ENCODE measurements at regions not wholly inside any gene's neighbourhood (a gene's known extent, or its start where the extent isn't known, plus 50 kb on each side); places are given as distances from the start of the nearest gene placed in this dataset.

- Histone ChIP-seq H4K91ac (replicated peaks; ENCODE audit: insufficient read length, low read length) (no peak overlapping the region), H3K79me1 (ENCODE audit: low read depth, low read length) (no peaks in the 10 kb centered on the region), H3K56ac (replicated peaks; ENCODE audit: insufficient read length, low read depth, low read length) (no peak overlapping the region), H2BK120ac (replicated peaks; ENCODE audit: low read depth, low read length) (no peak overlapping the region), H3K4me1 (replicated peaks in 1 of 4; ENCODE audit: control insufficient read depth in 3 of 4, insufficient read depth in 4 of 4, low read length in 3 of 4) (peaks cover 4 to 18% (median 11%) of the 10 kb centered on the region in 4 experiments), H3K4me3 (ENCODE audit: extremely low read depth in 1 of 4, insufficient read depth in 2 of 4, low read depth in 3 of 4, low read length in 4 of 4) (no peak overlapping the region), H3K9me3 (ENCODE audit: insufficient read depth in 2 of 2, low read depth in 1 of 2, low read length in 1 of 2) (no peaks in the 10 kb centered on the region), H3K23ac (ENCODE audit: insufficient read length) (no peak overlapping the region), H2BK5ac (ENCODE audit: low read depth, low read length) (no peak overlapping the region), H2BK20ac (ENCODE audit: low read length) (no peak overlapping the region), H4K5ac (ENCODE audit: insufficient read length, low read depth, low read length) (no peak overlapping the region), H3K27me3 (replicated peaks in 1 of 4; ENCODE audit: control insufficient read depth in 3 of 4, extremely low read depth in 1 of 4, insufficient read depth in 3 of 4, low read length in 3 of 4) (no peaks in the 10 kb centered on the region), H3K36me3 (ENCODE audit: control insufficient read depth in 2 of 4, insufficient read depth in 4 of 4, low read length in 3 of 4) (no peaks in the 10 kb centered on the region), H3K4ac (replicated peaks; ENCODE audit: insufficient read length, low read depth, low read length) (no peak overlapping the region), H3K23me2 (ENCODE audit: low read depth, low read length) (no peaks in the 10 kb centered on the region), H2BK15ac (ENCODE audit: low read length) (no peak overlapping the region), H3K79me2 (ENCODE audit: control insufficient read depth in 1 of 2, insufficient read depth in 2 of 2, low read length in 2 of 2) (no peaks in the 10 kb centered on the region), H3K18ac (ENCODE audit: extremely low read depth, low read length) (no peak overlapping the region), H2AK5ac (ENCODE audit: low read depth, low read length) (no peak overlapping the region), H2AFZ (ENCODE audit: low read length) (no peak overlapping the region), H3K4me2 (ENCODE audit: insufficient read depth in 1 of 2, low read depth in 2 of 2, low read length in 2 of 2) (no peak overlapping the region), H4K20me1 (replicated peaks in 1 of 2; ENCODE audit: control insufficient read depth in 1 of 2, insufficient read depth in 2 of 2, low read length in 2 of 2) (no peaks in the 10 kb centered on the region), H2BK12ac (ENCODE audit: low read depth, low read length) (no peak overlapping the region), H4K8ac (ENCODE audit: extremely low read depth, insufficient read depth, low read length) (no peak overlapping the region), H3K9ac (replicated peaks in 1 of 4; ENCODE audit: extremely low read depth in 1 of 4, low read depth in 3 of 4, low read length in 3 of 4) (no peak overlapping the region), H3K14ac (ENCODE audit: insufficient read length) (no peak overlapping the region), H3K27ac (ENCODE audit: low read depth, low read length) (no peak overlapping the region)
- 90% methylated on average over 3 of the region's 3 CpGs; no CpG with 5 or more reads in 1 of the 2 experiments for WGBS, 2 experiments (ENCODE audit: extremely low coverage in 1 of 2, insufficient coverage in 1 of 2, insufficient read length in 1 of 2, insufficient replicate concordance in 2 of 2, low coverage in 1 of 2, low lambda C conversion rate in 2 of 2, missing lambda C conversion rate in 1 of 2)
- POLR2A ChIA-PET (ENCODE audit: partially characterized antibody) = no interaction called here
- TF ChIP-seq MAFK (IDR thresholded peaks at IDR 0.05; ENCODE audit: low read depth, low read length) = peak; percentile 27; the same call in 1 of the 2 replicates
- TF ChIP-seq NRF1 (IDR thresholded peaks at IDR 0.05; ENCODE audit: low read depth, low read length) = no peak
- no peak for TF ChIP-seq RNF2 (IDR thresholded peaks at IDR 0.05; ENCODE audit: borderline replicate concordance, low read depth, low read length, missing control alignments, poor library complexity, severe bottlenecking)
- CTCF ChIA-PET (ENCODE audit: partially characterized antibody) = no interaction called here
- DNase-seq (ENCODE audit: low read depth in 1 of 2, low spot score in 2 of 2) = no peak
- FAIRE-seq = no peak
These were observed 69.1 kb upstream of the B3GAT1 start for GRCh38 chr11:134481135-134481534.
